Activated CD8-positive, alpha-beta T cell treated with anti-CD3 and anti-CD28 coated beads for 36 hours (primary cell): ENCODE measurements at regions not wholly inside any gene's neighbourhood (a gene's known extent, or its start where the extent isn't known, plus 50 kb on each side); places are given as distances from the start of the nearest gene placed in this dataset.

Experiments used
- ATAC-seq: fragments of 200-7000 bp; cut with Tn5 transposase; one replicate; pipeline ENCODE4 v1.10.0; 2021; ENCODE audit warnings: mild to moderate bottlenecking, moderate library complexity
- CTCF ChIA-PET: fragments of 350-600 bp; sonication (Branson Sonifier 250); formaldehyde crosslinking; loops from one replicate; lab custom pipeline; 2021; ENCODE audit warnings: antibody characterized with exemption; lab: Charles Lee
- POLR2A ChIA-PET: fragments of 350-600 bp; sonication (Branson Sonifier 250); formaldehyde crosslinking; loops from one replicate; lab custom pipeline; 2021; ENCODE audit warnings: antibody characterized with exemption; lab: Charles Lee
- DNase-seq: peaks from one replicate; pipeline ENCODE4 v3.0.0-alpha.2; 2020
- H3K27ac Mint-ChIP-seq: one replicate; pipeline ENCODE4 v1.8.0; 2021; ENCODE audit warnings: mild to moderate bottlenecking, mixed read lengths
- H3K27me3 Mint-ChIP-seq: one replicate; pipeline ENCODE4 v1.8.0; 2021; ENCODE audit warnings: mixed read lengths
- H3K36me3 Mint-ChIP-seq: one replicate; pipeline ENCODE4 v1.8.0; 2021; ENCODE audit warnings: low read depth, mixed read lengths
- H3K4me1 Mint-ChIP-seq: one replicate; pipeline ENCODE4 v1.8.0; 2021; ENCODE audit warnings: low read depth, mixed read lengths
- H3K4me3 Mint-ChIP-seq: one replicate; pipeline ENCODE4 v1.8.0; 2021; ENCODE audit warnings: mild to moderate bottlenecking, moderate library complexity, mixed read lengths
- H3K9me3 Mint-ChIP-seq: one replicate; pipeline ENCODE4 v1.8.0; 2021; ENCODE audit warnings: mixed read lengths
- CTCF ChIP-seq: fragments of 200-600 bp; IDR thresholded peaks from one replicate; pipeline ENCODE4 v1.8.0; 2022; ENCODE audit warnings: antibody characterized with exemption, mild to moderate bottlenecking
- intact Hi-C: fragments of 100-400 bp; cut with micrococcal nuclease; formaldehyde crosslinking; loops from one replicate; pipeline ENCODE4 v1.10.0; 2022

GRCh38 chr2:6222296-6222695 is 530.1 kb downstream of the SOX11 start:
- no peak for TF ChIP-seq CTCF
- Mint-ChIP-seq H3K4me3 (no peak overlapping the region), H3K4me1 (no peaks in the 10 kb centered on the region), H3K9me3 (no peaks in the 10 kb centered on the region), H3K36me3 (no peaks in the 10 kb centered on the region), H3K27me3 (no peaks in the 10 kb centered on the region), H3K27ac (no peak overlapping the region)
- intact Hi-C loops, result no loop called here
- ChIA-PET CTCF (no interaction called here), POLR2A (no interaction called here)
- DNase-seq (no peak), ATAC-seq (no peak)

DNA sequence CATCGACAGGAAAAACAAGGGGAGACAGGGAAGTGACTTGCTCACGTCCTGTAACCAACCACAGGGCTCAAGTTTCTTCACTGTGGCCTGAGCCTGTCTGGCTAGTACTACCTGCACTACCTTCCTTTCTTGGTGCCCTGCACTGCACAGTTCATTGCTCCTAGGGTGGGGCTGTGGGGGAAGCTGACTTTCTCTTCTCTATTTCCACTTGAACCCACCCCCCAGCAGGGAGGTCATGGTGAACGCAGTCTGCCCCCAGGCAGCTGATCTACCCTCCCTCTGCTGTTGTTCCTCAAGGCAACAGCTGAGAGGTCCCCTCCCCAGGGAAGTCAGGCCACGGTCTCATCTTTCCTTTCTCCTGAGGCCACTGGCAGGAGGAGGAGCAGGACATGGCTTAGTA is 532.1 kb downstream of the SOX11 start:
- ATAC-seq (no peak), DNase-seq (no peak)
- no peak overlapping the region for H3K27ac Mint-ChIP-seq
- no peaks in the 10 kb centered on the region for H3K4me1 Mint-ChIP-seq
- ChIA-PET POLR2A (no interaction called here), CTCF (no interaction called here)
- H3K9me3 Mint-ChIP-seq, result peaks cover 1% of the 10 kb centered on the region
- no peak for TF ChIP-seq CTCF
- H3K4me3 Mint-ChIP-seq, result no peak overlapping the region
- intact Hi-C loops, result no loop called here
- no peaks in the 10 kb centered on the region for H3K27me3 Mint-ChIP-seq
- no peaks in the 10 kb centered on the region for H3K36me3 Mint-ChIP-seq

DNA sequence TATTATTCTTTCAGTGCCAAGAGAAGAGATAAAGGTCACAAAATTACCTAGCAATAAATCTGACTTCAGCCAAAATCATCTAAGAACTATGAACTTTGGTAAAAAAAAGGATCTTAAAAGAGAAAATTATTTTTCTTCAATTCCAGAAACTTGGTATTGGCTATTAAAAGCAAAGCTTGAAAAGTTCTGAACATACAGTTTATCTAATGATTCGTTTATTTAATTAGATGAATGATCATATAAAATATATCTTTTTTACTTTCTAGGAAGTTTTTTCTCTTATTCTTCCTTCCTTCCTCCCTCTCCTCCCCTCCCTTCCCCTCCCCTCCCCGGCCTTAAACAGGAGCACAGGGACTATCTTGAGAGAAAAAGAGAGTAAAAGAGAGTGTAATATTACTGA is 536.1 kb downstream of the SOX11 start:
- DNase-seq (no peak), ATAC-seq (no peak)
- no peaks in the 10 kb centered on the region for H3K27me3 Mint-ChIP-seq
- no peaks in the 10 kb centered on the region for H3K4me1 Mint-ChIP-seq
- intact Hi-C loops, result no loop called here
- H3K27ac Mint-ChIP-seq, result no peak overlapping the region
- H3K4me3 Mint-ChIP-seq, result no peak overlapping the region
- no peaks in the 10 kb centered on the region for H3K36me3 Mint-ChIP-seq
- H3K9me3 Mint-ChIP-seq, result peaks cover 1% of the 10 kb centered on the region
- CTCF ChIA-PET, result no interaction called here
- TF ChIP-seq CTCF, result no peak
- POLR2A ChIA-PET, result no interaction called here

GRCh38 chr2:6231166-6231565 is 539.0 kb downstream of the SOX11 start:
- Mint-ChIP-seq H3K9me3 (peaks cover 1% of the 10 kb centered on the region), H3K27ac (no peak overlapping the region), H3K4me1 (no peaks in the 10 kb centered on the region), H3K27me3 (no peaks in the 10 kb centered on the region), H3K4me3 (no peak overlapping the region), H3K36me3 (no peaks in the 10 kb centered on the region)
- CTCF ChIA-PET, result no interaction called here
- ATAC-seq, result no peak
- POLR2A ChIA-PET, result no interaction called here
- TF ChIP-seq CTCF, result no peak
- DNase-seq, result no peak
- intact Hi-C loops, result no loop called here

GRCh38 chr2:6233993-6234392 is 541.8 kb downstream of the SOX11 start:
- ATAC-seq, result no peak
- no peak for DNase-seq
- H3K36me3 Mint-ChIP-seq, result no peaks in the 10 kb centered on the region
- ChIA-PET CTCF (no interaction called here), POLR2A (no interaction called here)
- intact Hi-C loops, result no loop called here
- H3K4me1 Mint-ChIP-seq, result no peaks in the 10 kb centered on the region
- no peak overlapping the region for H3K4me3 Mint-ChIP-seq
- H3K9me3 Mint-ChIP-seq, result peaks cover 2% of the 10 kb centered on the region
- H3K27me3 Mint-ChIP-seq, result no peaks in the 10 kb centered on the region
- H3K27ac Mint-ChIP-seq, result no peak overlapping the region
- TF ChIP-seq CTCF, result no peak
